Spleen (tissue), 11 donors: ENCODE measurements at regions not wholly inside any gene's neighbourhood (a gene's known extent, or its start where the extent isn't known, plus 50 kb on each side); places are given as distances from the start of the nearest gene placed in this dataset.

Source experiments
- DNase-seq: peaks from one replicate; pipeline ENCODE4 v3.0.0-alpha.2; 2020
- H3K27ac ChIP-seq, 8 donors: fragments of 200-600 bp; sonication (generic) in 7 of 8; 1 replicate in 4 of 8; 2 replicates in 4 of 8; pipeline versions ENCODE4 v1.5.0 to v1.8.0; 2016 to 2021; ENCODE audit warnings: inconsistent platforms in 4 of 8, mild to moderate bottlenecking in 4 of 8, moderate library complexity in 1 of 8
- H3K27me3 ChIP-seq, 7 donors: fragments of 200-600 bp; sonication (generic) in 6 of 7; replicated peaks in 1 of 7; 1 replicate in 4 of 7; 2 replicates in 3 of 7; pipeline versions ENCODE4 v1.5.0 to v1.8.0; 2016 to 2021; ENCODE audit warnings: inconsistent platforms in 3 of 7, mild to moderate bottlenecking in 1 of 7
- H3K36me3 ChIP-seq, 6 donors: fragments of 200-600 bp; sonication (generic) in 5 of 6; 1 replicate in 4 of 6; 2 replicates in 2 of 6; pipeline versions ENCODE4 v1.5.0 to v1.8.0; 2016 to 2021; ENCODE audit warnings: inconsistent platforms in 2 of 6
- H3K4me1 ChIP-seq, 6 donors: fragments of 200-600 bp; sonication (generic) in 5 of 6; 1 replicate in 3 of 6; 2 replicates in 3 of 6; pipeline versions ENCODE4 v1.5.0 to v1.8.0; 2016 to 2021; ENCODE audit warnings: inconsistent platforms in 3 of 6
- H3K4me3 ChIP-seq, 8 donors: fragments of 200-600 bp; sonication (generic) in 7 of 8; 1 replicate in 4 of 8; 2 replicates in 4 of 8; pipeline versions ENCODE4 v1.5.0 to v1.8.0; 2016 to 2021; ENCODE audit warnings: inconsistent platforms in 4 of 8, mild to moderate bottlenecking in 4 of 8, moderate library complexity in 2 of 8
- H3K9me3 ChIP-seq, 8 donors: fragments of 200-600 bp; sonication (generic) in 7 of 8; 1 replicate in 4 of 8; 2 replicates in 4 of 8; pipeline versions ENCODE4 v1.5.0 to v1.8.0; 2016 to 2021; ENCODE audit warnings: inconsistent platforms in 4 of 8
- POLR2A ChIP-seq, 3 donors: fragments of 450-650 bp; IDR thresholded peaks; one replicate each; pipeline ENCODE4 v1.5.1; 2017; ENCODE audit warnings: antibody characterized with exemption in 3 of 3, mild to moderate bottlenecking in 1 of 3
- POLR2AphosphoS5 ChIP-seq, 3 donors: sonication (generic); formaldehyde crosslinking; IDR thresholded peaks; one replicate each; pipeline ENCODE4 v1.5.1; 2017; ENCODE audit warnings: antibody characterized with exemption in 3 of 3
- WGBS, 5 donors: extraction: QIAGEN DNeasy Blood & Tissue Kit in 3 of 5; methylation state at CpG; one replicate each; pipeline versions ENCODE4 v1.1.5 to v1.1.7; 2013 to 2018; 5-methylcytosine and 5-hydroxymethylcytosine counted together
- intact Hi-C: fragments of 100-400 bp; cut with DNase I; formaldehyde crosslinking; loops from one replicate; pipeline ENCODE4 v1.15.0; 2023; ENCODE audit warnings: low total_unique reads
- TF ChIP-seq, protein P1 (sequence below), 11 experiments: fragments of 200-600 bp in 7 of 11; fragments of 450-650 bp in 4 of 11; sonication (generic) in 4 of 11; IDR thresholded peaks in 8 of 11; conservative IDR thresholded peaks in 3 of 11; 1 replicate in 7 of 11; 2 replicates in 4 of 11; pipeline versions ENCODE4 v1.4.0 to v1.8.0; 2016 to 2021; ENCODE audit warnings: antibody characterized with exemption in 11 of 11, inconsistent platforms in 4 of 11, mild to moderate bottlenecking in 1 of 11
- donor health status: healthy with polysubstance abuse.
- donor health status: DM: no; HTN: no; CAD: no; lungs with moderate emphysema.
- donor health status: DM: no; HTN: no; CAD: no.
- donor health status: Bipolar disorder and iron deficiency.
- donor health status: healthy.
- donor health status: DM: no; HTN: no; CAD: no.
- donor health status: DM: yes; HTN: yes; CAD: no.

- no peak overlapping the region for H3K4me3 ChIP-seq
- TF ChIP-seq, protein P1, sequence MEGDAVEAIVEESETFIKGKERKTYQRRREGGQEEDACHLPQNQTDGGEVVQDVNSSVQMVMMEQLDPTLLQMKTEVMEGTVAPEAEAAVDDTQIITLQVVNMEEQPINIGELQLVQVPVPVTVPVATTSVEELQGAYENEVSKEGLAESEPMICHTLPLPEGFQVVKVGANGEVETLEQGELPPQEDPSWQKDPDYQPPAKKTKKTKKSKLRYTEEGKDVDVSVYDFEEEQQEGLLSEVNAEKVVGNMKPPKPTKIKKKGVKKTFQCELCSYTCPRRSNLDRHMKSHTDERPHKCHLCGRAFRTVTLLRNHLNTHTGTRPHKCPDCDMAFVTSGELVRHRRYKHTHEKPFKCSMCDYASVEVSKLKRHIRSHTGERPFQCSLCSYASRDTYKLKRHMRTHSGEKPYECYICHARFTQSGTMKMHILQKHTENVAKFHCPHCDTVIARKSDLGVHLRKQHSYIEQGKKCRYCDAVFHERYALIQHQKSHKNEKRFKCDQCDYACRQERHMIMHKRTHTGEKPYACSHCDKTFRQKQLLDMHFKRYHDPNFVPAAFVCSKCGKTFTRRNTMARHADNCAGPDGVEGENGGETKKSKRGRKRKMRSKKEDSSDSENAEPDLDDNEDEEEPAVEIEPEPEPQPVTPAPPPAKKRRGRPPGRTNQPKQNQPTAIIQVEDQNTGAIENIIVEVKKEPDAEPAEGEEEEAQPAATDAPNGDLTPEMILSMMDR (IDR thresholded peaks at IDR 0.05 in 8 of 11, conservative IDR thresholded peaks at IDR 0.05 in 3 of 11): no peak
- no peak for TF ChIP-seq POLR2A (IDR thresholded peaks at IDR 0.05)
- no peak for TF ChIP-seq POLR2AphosphoS5 (IDR thresholded peaks at IDR 0.05)
- H3K27ac ChIP-seq: no peak overlapping the region
- no peaks in the 10 kb centered on the region for H3K36me3 ChIP-seq
- no peaks in the 10 kb centered on the region for H3K27me3 ChIP-seq
- intact Hi-C loops: no loop called here
- DNase-seq: no peak
- peaks cover 0 to 37% (median 11%) of the 10 kb centered on the region in 6 donors for H3K4me1 ChIP-seq
- 82 to 95% (median 90%) methylated on average over 7 of the region's 7 CpGs for WGBS, 5 donors
- no peaks in the 10 kb centered on the region for H3K9me3 ChIP-seq
Observed at GRCh38 chr3:150249779-150250470, 158.2 kb upstream of the TSC22D2 start.

DNA sequence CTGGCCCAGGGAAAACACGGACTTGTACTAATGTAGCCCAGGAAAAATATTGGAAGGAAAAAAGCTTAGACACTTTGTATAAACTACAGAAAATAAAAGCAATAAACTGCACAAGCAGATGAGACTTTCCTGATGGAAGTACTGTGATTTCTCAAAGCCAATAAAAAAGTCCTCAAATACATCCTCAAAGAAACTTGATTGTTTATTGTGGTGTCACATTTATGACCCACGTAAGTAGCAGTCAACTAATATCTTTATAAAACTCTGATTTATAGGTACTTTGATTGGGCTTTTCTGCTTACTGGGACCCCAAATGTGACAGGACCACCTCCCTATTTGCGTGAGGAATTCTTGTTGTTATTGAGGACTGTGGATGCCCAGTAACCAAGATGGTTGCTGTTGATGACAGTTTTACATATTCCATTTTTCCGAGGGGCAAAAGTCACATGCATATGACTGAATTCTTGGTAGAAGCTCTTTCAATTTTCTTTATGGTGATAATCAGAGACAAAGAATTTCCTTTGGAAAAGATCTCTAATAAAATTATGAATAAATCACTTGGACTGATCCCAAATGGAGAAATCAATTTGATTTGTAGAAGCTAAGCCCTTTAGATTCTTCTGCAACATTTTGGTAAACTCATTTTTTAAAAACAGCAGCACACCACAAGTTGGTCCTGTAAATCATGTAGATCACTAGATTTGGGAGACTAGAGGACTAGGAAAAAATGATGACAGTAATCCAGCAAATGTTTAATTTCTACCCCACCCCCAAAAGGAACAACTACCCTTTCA lies 159.0 kb upstream of the TSC22D2 start:
- DNase-seq: no peak
- H3K4me1 ChIP-seq: peaks cover 0 to 30% (median 11%) of the 10 kb centered on the region in 6 donors

GRCh38 chr3:150248116-150248887 lies 159.8 kb upstream of the TSC22D2 start:
- intact Hi-C loops: no loop called here
- DNase-seq: no peak
- Histone ChIP-seq H3K36me3 (no peaks in the 10 kb centered on the region), H3K9me3 (no peaks in the 10 kb centered on the region), H3K27ac (no peak overlapping the region), H3K27me3 (peaks cover 0 to 3% (median 0%) of the 10 kb centered on the region in 7 donors), H3K4me3 (no peak overlapping the region), H3K4me1 (peaks cover 0 to 22% (median 8%) of the 10 kb centered on the region in 6 donors)
- 68 to 74% (median 71%) methylated on average over 5 of the region's 5 CpGs for WGBS, 5 donors
- TF ChIP-seq POLR2A (IDR thresholded peaks at IDR 0.05) (no peak), POLR2AphosphoS5 (IDR thresholded peaks at IDR 0.05) (no peak)
- TF ChIP-seq, protein P1 (IDR thresholded peaks at IDR 0.05 in 8 of 11, conservative IDR thresholded peaks at IDR 0.05 in 3 of 11): no peak

More for the DNA sequence above, 159.0 kb upstream of the TSC22D2 start:
- TF ChIP-seq POLR2AphosphoS5 (IDR thresholded peaks at IDR 0.05) (no peak), POLR2A (IDR thresholded peaks at IDR 0.05) (no peak)
- TF ChIP-seq, protein P1 (IDR thresholded peaks at IDR 0.05 in 8 of 11, conservative IDR thresholded peaks at IDR 0.05 in 3 of 11): no peak
- no peak overlapping the region for H3K27ac ChIP-seq
- intact Hi-C loops: no loop called here
- H3K36me3 ChIP-seq: no peaks in the 10 kb centered on the region
- peaks cover 0 to 3% (median 0%) of the 10 kb centered on the region in 7 donors for H3K27me3 ChIP-seq
- WGBS, 5 donors: 86 to 91% (median 89%) methylated on average over 4 of the region's 4 CpGs
- no peak overlapping the region for H3K4me3 ChIP-seq
- no peaks in the 10 kb centered on the region for H3K9me3 ChIP-seq
